Gastroesophageal sphincter (tissue), 4 donors: ENCODE measurements at regions not wholly inside any gene's neighbourhood (a gene's known extent, or its start where the extent isn't known, plus 50 kb on each side); places are given as distances from the start of the nearest gene placed in this dataset.

Experiments
- ATAC-seq: fragments of 150-250 bp; one replicate; pipeline ENCODE4 v1.9.1; 2016; ENCODE audit warnings: mild to moderate bottlenecking, moderate library complexity
- H3K27ac ChIP-seq, 4 donors: fragments of 200-600 bp; sonication (generic) in 3 of 4; 1 replicate in 3 of 4; 2 replicates in 1 of 4; pipeline ENCODE4 v1.5.1; 2016 to 2019
- H3K27me3 ChIP-seq: fragments of 200-600 bp; sonication (generic); one replicate; pipeline ENCODE4 v1.5.1; 2019
- H3K36me3 ChIP-seq, 2 donors: fragments of 200-600 bp; sonication (generic); one replicate each; pipeline ENCODE4 v1.5.1; 2019; ENCODE audit warnings: control low read depth in 1 of 2
- H3K4me1 ChIP-seq, 3 donors: fragments of 200-600 bp; sonication (generic); 1 replicate in 2 of 3; 2 replicates in 1 of 3; pipeline ENCODE4 v1.5.1; 2016 to 2019; ENCODE audit warnings: control low read depth in 2 of 3
- H3K4me3 ChIP-seq, 2 donors: fragments of 200-600 bp; sonication (generic); one replicate each; pipeline ENCODE4 v1.5.1; 2019; ENCODE audit warnings: mild to moderate bottlenecking in 1 of 2, moderate library complexity in 1 of 2
- H3K9me3 ChIP-seq, 3 donors: fragments of 200-600 bp; sonication (generic); one replicate each; pipeline ENCODE4 v1.5.1; 2017 to 2019; ENCODE audit warnings: control low read depth in 2 of 3
- CTCF ChIP-seq, 4 experiments: fragments of 200-600 bp in 2 of 4; fragments of 450-650 bp in 2 of 4; sonication (generic) in 1 of 4; IDR thresholded peaks; one replicate each; pipeline ENCODE4 v1.5.1; 2017 to 2019; ENCODE audit warnings: antibody characterized with exemption in 4 of 4, mild to moderate bottlenecking in 2 of 4, moderate library complexity in 2 of 4
- EP300 ChIP-seq: sonication (generic); formaldehyde crosslinking; IDR thresholded peaks from one replicate; pipeline ENCODE4 v1.6.1; 2017; ENCODE audit warnings: antibody characterized with exemption, mild to moderate bottlenecking
- POLR2A ChIP-seq, 2 donors: fragments of 450-650 bp; IDR thresholded peaks; one replicate each; pipeline ENCODE4 v1.6.1; 2017; ENCODE audit warnings: antibody characterized with exemption in 2 of 2, mild to moderate bottlenecking in 2 of 2, moderate library complexity in 1 of 2
- POLR2AphosphoS5 ChIP-seq: sonication (generic); formaldehyde crosslinking; IDR thresholded peaks from one replicate; pipeline ENCODE4 v1.6.1; 2017; ENCODE audit warnings: antibody characterized with exemption
- WGBS, 2 donors: methylation state at CpG; one replicate each; pipeline ENCODE4 v1.1.5; 2018; ENCODE audit warnings: low coverage in 1 of 2; 5-methylcytosine and 5-hydroxymethylcytosine counted together

- WGBS, 2 donors, result 30 to 42% methylated on average over 3 to 4 of the region's 5 CpGs
Observed at GRCh38 chr22:48354096-48354495, 1473.6 kb downstream of the BRD1 start.

DNA sequence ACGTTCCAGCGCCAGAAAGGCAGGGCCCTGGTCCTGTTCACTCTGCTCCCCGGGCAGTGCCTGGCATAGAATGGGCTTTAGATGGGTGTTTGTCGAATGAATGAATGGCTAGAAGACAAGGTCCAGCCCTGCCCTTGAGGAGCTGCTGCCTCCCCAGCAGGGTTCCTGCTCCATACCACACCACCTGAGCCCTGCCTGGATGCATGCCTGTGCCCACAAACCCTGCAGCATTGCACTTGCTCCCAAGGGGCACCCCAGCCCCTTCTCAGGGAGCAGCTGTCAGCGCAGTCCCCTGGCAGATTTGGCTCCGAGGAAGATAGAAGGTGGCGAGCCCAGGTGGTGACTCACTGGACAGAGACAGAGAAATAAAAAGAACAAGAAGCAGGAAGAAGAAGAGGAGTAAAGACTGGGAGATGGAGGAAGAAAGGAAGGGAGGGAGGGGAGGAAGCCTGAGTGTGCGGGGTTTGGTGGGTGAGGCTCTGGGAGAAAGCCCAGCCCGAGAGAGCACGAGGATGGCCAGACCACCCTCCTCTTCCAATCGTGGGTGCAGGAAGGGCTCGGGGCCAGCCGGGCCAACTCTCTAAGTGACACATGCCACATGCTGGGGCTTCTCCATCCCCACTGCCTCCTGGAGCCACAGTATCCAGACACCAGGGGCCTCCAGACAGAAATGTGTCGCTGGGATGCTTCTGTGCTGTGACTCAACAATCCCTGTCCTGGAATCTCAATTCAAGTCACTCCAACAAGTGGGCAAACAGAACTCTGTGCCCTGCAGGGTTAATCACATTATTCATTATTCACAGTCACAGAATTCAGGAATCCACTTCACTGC is 1474.3 kb downstream of the BRD1 start:
- no peak overlapping the region for H3K27ac ChIP-seq
- ATAC-seq, result no peak
- 45 to 50% methylated on average over 2 to 8 of the region's 14 CpGs for WGBS, 2 donors
- no peaks in the 10 kb centered on the region for H3K9me3 ChIP-seq
- H3K36me3 ChIP-seq, result no peaks in the 10 kb centered on the region
- no peak overlapping the region for H3K4me3 ChIP-seq
- peaks cover 86% of the 10 kb centered on the region for H3K27me3 ChIP-seq
- TF ChIP-seq CTCF (IDR thresholded peaks at IDR 0.05), result no peak
- TF ChIP-seq POLR2AphosphoS5, result no peak
- TF ChIP-seq EP300, result no peak
- no peak for TF ChIP-seq POLR2A (IDR thresholded peaks at IDR 0.05)
- H3K4me1 ChIP-seq, result no peaks in the 10 kb centered on the region

More at GRCh38 chr22:48354096-48354495, 1473.6 kb downstream of the BRD1 start:
- Histone ChIP-seq H3K27me3 (peaks cover 90% of the 10 kb centered on the region), H3K4me1 (no peaks in the 10 kb centered on the region), H3K9me3 (no peaks in the 10 kb centered on the region), H3K36me3 (no peaks in the 10 kb centered on the region), H3K4me3 (no peak overlapping the region), H3K27ac (no peak overlapping the region)
- no peak for ATAC-seq
- TF ChIP-seq EP300, result no peak
- no peak for TF ChIP-seq POLR2AphosphoS5
- no peak for TF ChIP-seq CTCF (IDR thresholded peaks at IDR 0.05)
- no peak for TF ChIP-seq POLR2A (IDR thresholded peaks at IDR 0.05)

- H3K27me3 ChIP-seq, result peaks cover 86% of the 10 kb centered on the region
- H3K4me3 ChIP-seq, result no peak overlapping the region
- WGBS, 2 donors, result 40 to 84% methylated on average over 1 to 5 of the region's 18 CpGs
- no peaks in the 10 kb centered on the region for H3K9me3 ChIP-seq
- H3K27ac ChIP-seq, result no peak overlapping the region
- TF ChIP-seq POLR2AphosphoS5 (no peak), POLR2A (IDR thresholded peaks at IDR 0.05) (no peak), EP300 (no peak), CTCF (IDR thresholded peaks at IDR 0.05) (no peak)
- no peak for ATAC-seq
- no peaks in the 10 kb centered on the region for H3K4me1 ChIP-seq
- H3K36me3 ChIP-seq, result no peaks in the 10 kb centered on the region
Observed at GRCh38 chr22:48352086-48352911, 1475.4 kb downstream of the BRD1 start.

DNA sequence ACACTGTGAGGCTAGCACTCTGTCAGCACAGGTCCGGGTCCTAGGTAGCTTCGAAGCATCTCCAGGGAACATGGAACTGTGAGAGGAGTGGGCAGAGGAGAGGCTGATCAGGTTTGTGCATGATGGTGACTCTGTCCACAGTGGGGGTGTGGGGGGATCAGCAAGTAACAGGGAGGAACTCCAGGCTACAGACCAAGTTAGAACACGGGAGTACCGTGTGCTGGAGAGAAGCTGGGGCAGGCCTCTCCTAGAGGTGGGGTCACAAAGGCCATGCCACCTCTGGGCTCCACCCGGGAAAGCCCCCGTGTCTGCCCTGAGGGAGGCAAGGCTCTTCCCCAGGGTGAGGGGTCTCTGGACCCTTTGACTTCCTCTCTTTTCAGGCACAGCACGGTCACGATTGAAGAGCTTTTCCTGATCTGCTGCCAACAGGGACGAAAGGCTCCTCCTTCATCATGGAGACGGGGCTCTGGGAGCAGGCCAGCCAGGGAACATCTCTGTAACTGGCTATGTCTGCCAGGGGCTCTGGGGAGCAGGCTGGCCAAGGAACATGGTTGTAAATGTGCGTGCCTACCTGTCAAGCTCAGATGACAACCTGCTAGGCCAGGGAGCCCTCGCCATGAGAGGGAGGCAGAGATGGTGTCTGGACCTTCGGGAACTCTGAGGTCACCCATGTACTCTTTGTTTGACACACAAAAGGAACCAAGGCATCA is 1476.1 kb downstream of the BRD1 start:
- no peak overlapping the region for H3K4me3 ChIP-seq
- ATAC-seq, result no peak
- no peak overlapping the region for H3K27ac ChIP-seq
- H3K27me3 ChIP-seq, result peaks cover 83% of the 10 kb centered on the region
- 0 to 70% methylated on average over 2 to 6 of the region's 13 CpGs for WGBS, 2 donors
- no peaks in the 10 kb centered on the region for H3K36me3 ChIP-seq
- H3K9me3 ChIP-seq, result no peaks in the 10 kb centered on the region
- H3K4me1 ChIP-seq, result no peaks in the 10 kb centered on the region
- TF ChIP-seq EP300 (no peak), CTCF (IDR thresholded peaks at IDR 0.05) (no peak), POLR2A (IDR thresholded peaks at IDR 0.05) (no peak), POLR2AphosphoS5 (no peak)
